OCI-LY7 (cell line): ENCODE measurements at regions not wholly inside any gene's neighbourhood (a gene's known extent, or its start where the extent isn't known, plus 50 kb on each side); places are given as distances from the start of the nearest gene placed in this dataset.

ENCODE experiments used
- BruUV-seq: library from RNA; stranded (reverse); fragments of 400-500 nt; replicated peaks from 2 replicates; lab custom pipeline; 2021; lab: Mats Ljungman, UMichigan
- CTCF ChIA-PET: fragments of 300-600 bp; sonication (Branson Sonifier 250); formaldehyde crosslinking; loops from one replicate; lab custom pipeline; 2022; ENCODE audit warnings: antibody characterized with exemption; ENCODE audit not compliant: unreplicated experiment; lab: Charles Lee
- POLR2A ChIA-PET: fragments of 300-600 bp; sonication (Branson Sonifier 250); formaldehyde crosslinking; loops from one replicate; lab custom pipeline; 2022; ENCODE audit warnings: antibody characterized with exemption; lab: Charles Lee
- DNase-seq: peaks from one replicate; pipeline ENCODE4 v3.0.0-alpha.2; 2015; ENCODE audit warnings: low spot score
- H2AFZ ChIP-seq: fragments of 200-600 bp; sonication (generic), shearing (Covaris generic); 2 replicates; pipeline ENCODE4 v1.6.1; 2014; ENCODE audit warnings: mild to moderate bottlenecking, antibody characterized with exemption, low read length, moderate library complexity
- H3K27ac ChIP-seq: fragments of 200-600 bp; sonication (generic); 2 replicates; pipeline ENCODE4 v1.5.1; 2014; ENCODE audit warnings: mixed run types, low read depth, mild to moderate bottlenecking, moderate library complexity, low read length, inconsistent platforms; ENCODE audit not compliant: poor library complexity, severe bottlenecking
- H3K36me3 ChIP-seq: fragments of 200-600 bp; sonication (generic); 2 replicates; pipeline ENCODE4 v1.6.1; 2014; ENCODE audit warnings: mild to moderate bottlenecking, antibody characterized with exemption, low read length, moderate library complexity, mixed read lengths; ENCODE audit not compliant: insufficient read depth
- H3K4me1 ChIP-seq: fragments of 200-600 bp; sonication (generic); 2 replicates; pipeline ENCODE4 v1.5.1; 2014; ENCODE audit warnings: mild to moderate bottlenecking, low read length; ENCODE audit not compliant: insufficient read depth, poor library complexity, severe bottlenecking
- H3K4me2 ChIP-seq: fragments of 200-600 bp; sonication (generic); 2 replicates; pipeline ENCODE4 v1.6.1; 2014; ENCODE audit warnings: mild to moderate bottlenecking, low read length
- H3K4me3 ChIP-seq: fragments of 200-600 bp; sonication (generic); 2 replicates; pipeline ENCODE4 v1.5.1; 2014; ENCODE audit warnings: mild to moderate bottlenecking, low read depth, low read length; ENCODE audit not compliant: poor library complexity, severe bottlenecking
- H3K79me2 ChIP-seq: fragments of 200-600 bp; sonication (generic); 2 replicates; pipeline ENCODE4 v1.6.1; 2016; ENCODE audit warnings: low read depth, mild to moderate bottlenecking, low read length, moderate library complexity, mixed read lengths; ENCODE audit not compliant: insufficient read depth
- H3K9me2 ChIP-seq: fragments of 200-600 bp; sonication (generic); 2 replicates; pipeline ENCODE4 v1.6.1; 2016; ENCODE audit warnings: mild to moderate bottlenecking, low read length, mixed read lengths; ENCODE audit not compliant: insufficient read depth
- H3K9me3 ChIP-seq: fragments of 200-600 bp; sonication (generic); 2 replicates; pipeline ENCODE4 v1.6.1; 2014; ENCODE audit warnings: mild to moderate bottlenecking, mixed run types, low read length, mixed read lengths
- H4K20me1 ChIP-seq: fragments of 200-600 bp; sonication (generic); 2 replicates; pipeline ENCODE4 v1.6.1; 2014; ENCODE audit warnings: mild to moderate bottlenecking, antibody characterized with exemption, low read length, moderate library complexity, mixed read lengths; ENCODE audit not compliant: insufficient read depth
- CTCF ChIP-seq: fragments of 200-600 bp; sonication (generic); conservative IDR thresholded peaks from 2 replicates; pipeline ENCODE4 v1.5.1; 2014; ENCODE audit warnings: mild to moderate bottlenecking, antibody characterized with exemption, low read length, moderate library complexity, mixed read lengths
- EZH2phosphoT487 ChIP-seq: fragments of 200-600 bp; sonication (generic); IDR thresholded peaks from 2 replicates; pipeline ENCODE4 v1.6.1; 2018; ENCODE audit warnings: low read depth, borderline replicate concordance, mild to moderate bottlenecking, mixed run types, antibody characterized with exemption, low read length, moderate library complexity, mixed read lengths
- intact Hi-C: fragments of 100-400 bp; cut with micrococcal nuclease; formaldehyde crosslinking; loops from one replicate; pipeline ENCODE4 v1.10.0; 2022; ENCODE audit not compliant: unreplicated experiment

- no TSS peak for BruUV-seq
- ChIA-PET CTCF (no interaction called here), POLR2A (interaction anchor here (0.6 to 0.7 kb wide), 3 partner anchors 19 to 217 kb away, joined by 3 to 4 read pairs (median 4); no protein-coding TSS in a partner anchor)
- no peaks in the 10 kb centered on the region for H3K9me2 ChIP-seq
- H3K79me2 ChIP-seq, result no peaks in the 10 kb centered on the region
- H2AFZ ChIP-seq, result no peak overlapping the region
- H3K4me2 ChIP-seq, result no peak overlapping the region
- no peak overlapping the region for H3K4me3 ChIP-seq
- intact Hi-C loops, result no loop called here
- no peak for DNase-seq
- H3K9me3 ChIP-seq, result no peaks in the 10 kb centered on the region
- H3K36me3 ChIP-seq, result no peaks in the 10 kb centered on the region
- no peaks in the 10 kb centered on the region for H4K20me1 ChIP-seq
- H3K4me1 ChIP-seq, result no peaks in the 10 kb centered on the region
- no peak overlapping the region for H3K27ac ChIP-seq
- TF ChIP-seq EZH2phosphoT487 (no peak), CTCF (no peak)
Measured at GRCh38 chr13:58528351-58528750, 896.8 kb downstream of the PCDH17 start.

GRCh38 chr13:58531614-58532013 is 900.1 kb downstream of the PCDH17 start:
- POLR2A ChIA-PET, result interaction anchor here (0.5 kb wide), 1 partner anchor 39 kb away, joined by 6 read pairs; no protein-coding TSS in a partner anchor
- no peak for TF ChIP-seq CTCF
- no peak for TF ChIP-seq EZH2phosphoT487
- H3K4me1 ChIP-seq, result no peaks in the 10 kb centered on the region
- intact Hi-C loops, result no loop called here
- H2AFZ ChIP-seq, result no peak overlapping the region
- H4K20me1 ChIP-seq, result no peaks in the 10 kb centered on the region
- no peaks in the 10 kb centered on the region for H3K9me3 ChIP-seq
- no peak overlapping the region for H3K4me3 ChIP-seq
- no peak overlapping the region for H3K4me2 ChIP-seq
- no peak overlapping the region for H3K27ac ChIP-seq
- H3K36me3 ChIP-seq, result no peaks in the 10 kb centered on the region
- no peak for DNase-seq
- no peaks in the 10 kb centered on the region for H3K9me2 ChIP-seq
- no TSS peak for BruUV-seq
- no peaks in the 10 kb centered on the region for H3K79me2 ChIP-seq
- CTCF ChIA-PET, result no interaction called here

DNA sequence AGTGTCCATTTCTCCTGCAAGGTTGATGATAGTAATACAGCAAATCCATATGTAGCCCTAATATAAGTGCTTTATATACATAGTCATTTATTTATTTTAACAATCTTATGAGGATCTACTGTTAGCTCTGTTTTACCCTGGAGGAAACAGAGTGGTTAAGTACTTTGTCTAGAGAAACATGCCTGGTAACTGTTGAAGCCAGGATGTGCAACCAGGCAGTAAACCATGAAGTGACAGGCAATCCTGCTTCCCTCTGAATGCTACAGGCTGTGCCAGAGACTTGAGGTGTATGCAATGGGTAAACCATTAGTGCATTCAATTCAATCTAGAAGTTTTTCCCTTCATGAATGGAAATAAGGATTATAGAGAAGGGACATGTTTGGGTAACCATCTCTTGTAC is 911.0 kb downstream of the PCDH17 start:
- no peak overlapping the region for H3K4me2 ChIP-seq
- intact Hi-C loops, result no loop called here
- CTCF ChIA-PET, result no interaction called here
- H2AFZ ChIP-seq, result no peak overlapping the region
- no peak overlapping the region for H3K27ac ChIP-seq
- no peaks in the 10 kb centered on the region for H3K79me2 ChIP-seq
- TF ChIP-seq EZH2phosphoT487 (no peak), CTCF (no peak)
- no TSS peak for BruUV-seq
- H3K4me1 ChIP-seq, result no peaks in the 10 kb centered on the region
- H3K36me3 ChIP-seq, result no peaks in the 10 kb centered on the region
- no peaks in the 10 kb centered on the region for H3K9me3 ChIP-seq
- H4K20me1 ChIP-seq, result no peaks in the 10 kb centered on the region
- POLR2A ChIA-PET, result no interaction called here
- H3K4me3 ChIP-seq, result no peak overlapping the region
- H3K9me2 ChIP-seq, result no peaks in the 10 kb centered on the region
- no peak for DNase-seq
